Effector CD4-positive, alpha-beta T cell (primary cell): ENCODE measurements at regions not wholly inside any gene's neighbourhood (a gene's known extent, or its start where the extent isn't known, plus 50 kb on each side); places are given as distances from the start of the nearest gene placed in this dataset.

ENCODE experiments used
- DNase-seq: peaks from one replicate; pipeline ENCODE4 v3.0.0-alpha.2; 2020

DNA sequence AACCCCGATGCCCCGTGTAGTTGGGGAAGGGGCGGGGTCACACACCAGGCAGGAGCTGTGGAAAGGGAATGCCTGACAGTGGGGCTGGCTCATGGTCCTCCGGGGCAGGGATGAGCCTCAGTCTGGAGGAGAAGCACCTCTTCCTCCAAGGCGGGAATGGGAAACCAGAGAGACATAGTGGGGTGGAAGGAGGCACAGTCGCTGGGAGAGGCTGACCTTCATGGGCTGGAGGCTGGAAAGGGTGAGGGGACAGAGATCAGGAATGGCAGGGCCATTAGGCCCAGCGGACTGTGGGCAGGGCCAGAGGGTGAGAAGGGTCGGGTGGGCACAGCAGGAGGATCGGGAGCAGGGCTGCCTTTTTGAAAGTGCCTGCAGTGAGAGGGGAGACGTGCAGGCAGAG is 65.8 kb upstream of the LINGO1 start:
- no peak for DNase-seq

DNA sequence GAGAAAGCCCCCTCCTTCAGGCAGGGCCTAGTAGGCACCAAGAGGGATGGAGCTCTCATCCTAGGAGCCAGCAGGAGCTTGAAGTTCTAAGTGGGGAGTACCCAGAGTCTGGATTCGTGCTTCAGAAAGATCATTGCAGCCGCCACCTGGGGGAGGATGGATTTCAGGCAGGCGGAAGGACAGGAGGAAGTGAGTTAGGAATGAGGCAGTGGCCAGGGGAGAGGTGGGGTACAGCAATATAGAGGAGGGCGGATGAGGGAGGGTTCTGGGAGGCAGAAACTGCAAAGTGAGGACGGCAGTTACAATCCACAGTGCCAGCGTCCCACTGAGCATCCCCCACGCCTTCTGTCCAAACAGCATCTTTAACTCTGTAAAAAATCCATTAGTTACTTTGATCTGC is 65.2 kb upstream of the LINGO1 start:
- no peak for DNase-seq

DNA sequence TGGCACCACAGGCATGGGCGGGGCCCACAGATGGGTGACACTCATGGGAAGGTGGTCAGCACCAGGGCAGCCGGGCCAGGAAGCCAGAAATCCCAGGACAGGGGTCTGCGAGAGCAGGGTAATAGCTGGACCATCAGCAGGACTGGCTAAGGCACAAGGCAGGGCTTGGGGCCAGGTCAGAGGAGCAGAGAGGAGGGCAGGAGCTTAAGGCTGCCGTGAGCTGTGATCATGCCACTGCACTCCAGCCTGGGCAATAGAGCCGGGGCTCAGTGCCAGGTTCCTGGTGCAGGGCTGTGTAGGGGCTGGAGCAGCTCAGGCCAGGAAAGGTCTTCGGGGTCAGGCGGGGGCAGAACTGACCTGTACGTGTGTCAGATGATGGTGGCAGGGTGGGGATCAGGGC is 64.2 kb upstream of the LINGO1 start:
- no peak for DNase-seq

DNA sequence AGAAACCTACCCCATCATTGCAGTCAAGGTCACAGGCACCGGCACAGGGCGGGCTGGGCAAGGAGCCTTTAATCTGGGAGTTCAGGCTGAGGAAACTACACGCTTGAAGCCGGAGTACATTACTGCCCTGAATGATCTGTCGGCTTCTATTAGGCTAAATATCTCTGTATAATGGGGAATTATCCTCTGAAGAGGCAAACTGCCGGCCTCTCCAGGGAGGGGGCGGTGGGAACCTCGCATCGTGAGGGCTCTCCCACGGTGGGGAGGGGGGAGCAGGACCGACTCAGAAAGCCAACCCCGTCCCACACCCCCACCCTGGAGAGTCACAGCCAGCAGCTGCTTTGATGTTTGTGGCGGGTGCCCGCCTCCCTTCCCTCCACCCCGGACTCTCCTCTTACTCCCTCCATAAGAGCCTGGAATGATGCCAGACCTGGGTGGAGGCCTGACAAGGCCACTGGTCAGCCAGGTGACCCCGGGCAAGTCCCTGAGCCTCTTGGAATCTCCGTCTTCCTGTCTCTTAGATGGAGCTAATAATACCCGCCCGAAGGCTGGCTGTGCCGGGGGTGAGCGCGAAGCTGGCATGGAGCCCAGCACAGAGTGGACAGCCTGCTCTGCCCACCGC is 63.4 kb upstream of the LINGO1 start:
- DNase-seq = no peak

DNA sequence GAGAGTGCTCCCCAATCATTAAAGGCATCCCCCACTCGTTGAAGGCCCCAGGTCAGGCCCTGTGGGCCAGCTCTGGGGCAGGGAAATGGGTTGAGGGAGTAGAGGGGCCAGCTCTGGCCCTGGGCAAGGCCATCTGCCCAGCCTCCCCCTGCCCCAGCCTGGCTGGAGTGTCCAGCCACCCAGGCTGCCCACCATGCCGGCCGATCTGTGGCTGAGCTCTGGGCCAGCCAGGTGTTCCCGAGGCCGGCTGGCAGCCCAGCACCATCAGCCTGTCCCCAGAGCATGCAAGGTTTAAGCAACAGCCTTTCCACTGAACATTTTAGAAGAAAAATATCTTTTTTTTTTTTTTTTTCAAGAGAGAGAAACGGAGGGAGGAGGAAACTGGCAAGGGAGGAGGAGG is 62.8 kb upstream of the LINGO1 start:
- no peak for DNase-seq

DNA sequence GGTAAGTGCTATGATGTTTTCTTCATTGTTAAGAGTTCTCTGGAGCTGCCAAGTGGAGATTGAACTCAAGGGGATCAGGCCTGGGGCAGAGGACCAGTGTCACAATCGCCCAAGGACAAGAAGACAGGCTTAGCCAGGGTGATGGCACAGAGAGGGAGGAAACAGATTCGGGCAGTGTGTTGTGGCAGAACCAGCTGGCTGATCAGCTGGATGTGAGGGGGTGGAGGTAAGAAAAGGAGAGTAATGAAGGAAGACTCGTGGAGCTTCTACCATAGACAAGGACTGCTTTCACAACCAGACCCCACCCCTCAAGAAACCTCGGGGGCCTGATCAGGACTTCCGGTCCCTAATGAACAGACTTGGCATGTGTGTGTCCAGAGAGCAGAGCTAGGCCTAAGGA is 60.9 kb upstream of the LINGO1 start:
- DNase-seq = no peak

DNA sequence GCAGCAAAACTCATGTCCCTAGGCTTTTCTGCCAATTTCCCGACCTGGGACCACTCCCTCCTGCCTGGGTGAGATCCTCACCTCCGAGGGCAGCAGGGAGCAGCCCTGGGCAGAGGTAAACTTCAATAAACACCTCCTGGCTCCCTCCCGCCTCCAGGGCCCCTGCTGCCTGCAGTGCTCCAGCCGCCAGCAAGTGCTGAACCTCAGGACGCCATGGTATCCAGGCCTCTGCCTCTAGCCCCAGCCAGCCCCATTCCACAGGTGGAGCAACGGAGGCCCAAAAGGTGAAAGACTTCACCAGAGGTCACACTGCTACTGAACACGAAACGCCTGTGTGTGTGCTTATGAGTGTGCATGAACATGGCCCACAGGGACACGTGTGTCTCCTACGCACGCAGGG is 59.9 kb upstream of the LINGO1 start:
- DNase-seq = no peak

DNA sequence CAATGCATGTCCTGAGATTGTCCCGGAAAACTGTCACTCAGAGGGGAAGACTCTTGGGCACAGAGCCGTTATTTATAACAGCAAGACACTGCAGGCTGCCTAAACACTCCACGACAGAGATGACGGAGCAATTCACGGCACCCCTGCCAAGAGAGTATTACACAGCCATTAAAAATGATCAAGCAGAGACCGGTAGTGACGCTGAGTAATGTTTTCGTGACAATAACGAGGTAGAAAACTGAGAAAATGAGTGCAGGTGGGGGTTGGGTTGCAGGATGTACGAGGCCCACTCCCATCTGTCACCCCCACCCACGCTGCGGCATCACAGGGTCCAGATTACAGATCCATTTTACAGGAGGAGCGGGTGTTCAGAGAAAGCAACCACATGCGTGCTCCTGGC is 58.9 kb upstream of the LINGO1 start:
- no peak for DNase-seq

DNA sequence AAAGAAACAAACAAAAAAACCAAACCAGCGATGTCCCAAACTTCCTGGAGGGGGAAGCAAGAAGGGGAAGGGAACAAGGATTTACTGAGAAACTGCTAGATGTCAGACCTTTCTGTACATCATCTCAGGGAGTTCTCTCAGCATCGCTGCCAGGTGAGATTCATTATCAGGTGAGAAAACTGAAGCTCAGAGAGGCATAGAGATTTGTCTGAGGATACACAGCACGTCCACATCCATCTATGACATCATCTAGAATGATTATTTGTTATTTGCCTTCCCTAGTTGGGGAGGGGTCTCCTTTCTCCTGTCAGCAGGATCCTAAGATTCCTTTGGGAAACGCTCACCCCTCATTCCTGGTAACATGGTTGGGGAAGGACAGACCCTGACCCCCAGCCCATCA is 57.1 kb upstream of the LINGO1 start:
- no peak for DNase-seq

DNA sequence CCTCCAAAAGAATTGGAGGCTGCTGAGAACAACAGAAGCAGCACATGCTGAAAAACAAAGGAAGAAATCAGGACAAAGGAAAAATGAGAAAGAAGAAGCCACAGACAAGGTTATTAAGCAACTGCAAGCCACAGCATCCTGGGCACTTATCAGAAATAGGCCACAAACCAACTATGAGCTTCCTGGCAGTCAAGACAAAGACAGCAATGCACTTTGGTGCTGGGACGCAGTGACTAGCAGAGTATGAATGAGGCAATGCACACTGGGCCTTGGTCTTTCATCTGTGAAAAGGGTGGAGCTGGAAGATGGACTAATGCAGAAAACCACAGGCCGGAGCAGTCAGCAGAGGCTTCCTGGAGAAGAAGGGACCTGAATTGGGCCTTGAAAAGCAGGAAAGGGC is 56.0 kb upstream of the LINGO1 start:
- DNase-seq = no peak

DNA sequence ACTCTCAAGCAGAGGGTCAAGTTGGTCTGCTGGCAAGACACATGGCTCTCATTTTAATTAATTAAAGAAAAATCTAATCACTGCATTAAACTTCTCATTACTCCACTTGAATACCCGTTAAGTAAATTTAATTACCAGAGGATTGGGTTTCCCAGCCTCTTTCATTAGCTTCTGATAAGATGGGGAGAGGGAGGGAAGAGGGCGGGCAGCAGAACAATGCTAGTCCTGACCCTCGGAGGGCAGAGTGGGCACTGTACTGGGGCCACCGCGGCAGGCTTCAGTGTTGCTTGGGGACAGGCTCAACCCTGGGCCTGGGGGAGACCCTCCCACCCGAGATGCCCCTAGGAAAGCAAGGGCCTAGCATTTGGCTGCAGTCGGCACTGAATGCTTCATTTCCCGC is 55.6 kb upstream of the LINGO1 start:
- no peak for DNase-seq

DNA sequence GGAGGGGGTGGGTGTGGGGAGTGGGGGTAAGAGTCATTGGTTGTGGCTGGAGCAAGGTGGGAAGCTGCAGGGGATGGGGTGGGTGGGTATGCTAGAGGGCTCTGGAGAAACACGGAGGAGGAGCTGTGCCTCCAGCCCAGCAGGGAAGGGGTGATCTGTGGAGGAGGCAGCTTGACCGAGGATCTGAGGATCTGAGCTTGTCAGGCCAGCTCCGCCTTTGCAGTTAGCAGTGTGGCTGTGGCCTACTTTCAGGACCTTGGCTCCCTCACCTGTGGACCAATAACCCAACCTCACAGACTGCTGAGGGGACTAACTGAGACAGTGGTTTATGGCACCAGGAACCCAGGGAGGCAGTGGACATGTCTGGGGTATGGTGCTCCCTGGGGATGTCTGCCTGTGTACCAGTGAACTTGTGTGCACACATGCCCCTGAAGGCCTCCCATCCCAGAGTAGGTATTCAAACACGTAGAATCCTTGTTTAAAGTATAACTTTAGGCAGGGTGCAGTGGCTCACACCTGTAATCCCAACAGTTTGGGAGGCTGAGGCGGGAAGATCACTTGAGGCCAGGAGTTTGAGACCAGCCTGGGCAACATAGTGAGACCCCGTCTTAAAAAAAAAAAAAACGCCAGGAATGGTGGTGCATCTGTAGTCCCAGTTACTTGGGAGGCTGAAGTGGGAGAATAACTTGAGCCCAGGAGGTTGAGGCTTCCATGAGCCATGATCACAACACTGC is 52.5 kb upstream of the LINGO1 start:
- no peak for DNase-seq

DNA sequence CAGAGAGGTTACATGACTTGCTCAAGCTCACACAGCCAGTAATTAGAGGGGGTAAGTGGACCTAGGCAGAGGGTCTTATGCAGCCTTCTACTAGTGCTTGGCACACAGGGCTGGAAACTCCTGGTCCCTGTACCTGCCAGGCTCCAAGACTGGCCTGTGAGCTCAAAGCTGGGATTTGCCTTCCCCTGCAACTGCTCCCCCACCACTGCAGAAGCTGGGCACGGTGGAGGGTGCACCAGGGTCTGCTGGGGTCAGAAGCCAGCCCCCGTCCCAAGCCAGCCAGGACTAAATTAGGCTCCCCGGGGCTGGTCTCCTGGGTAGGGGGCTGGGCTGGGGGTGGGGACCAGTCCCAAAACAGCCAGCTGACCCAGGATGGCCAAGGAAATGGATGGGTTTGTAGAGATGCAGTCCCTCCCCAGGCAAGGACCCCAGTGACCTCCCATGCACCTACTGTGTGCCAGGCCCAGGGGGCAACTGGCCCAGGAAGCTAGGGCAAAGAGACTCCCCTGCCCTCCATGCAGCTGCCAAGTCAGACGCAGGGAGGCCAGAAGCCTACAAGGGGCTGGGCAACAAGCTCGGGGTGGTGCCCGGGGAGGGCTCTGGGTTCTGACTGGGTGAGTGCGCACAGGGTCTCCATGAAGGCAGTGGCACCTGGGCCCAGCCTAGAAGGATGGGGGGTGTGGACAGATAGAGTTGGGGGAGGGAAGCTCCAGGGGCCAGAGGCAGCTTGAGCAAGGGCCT is 51.8 kb upstream of the LINGO1 start:
- no peak for DNase-seq

DNA sequence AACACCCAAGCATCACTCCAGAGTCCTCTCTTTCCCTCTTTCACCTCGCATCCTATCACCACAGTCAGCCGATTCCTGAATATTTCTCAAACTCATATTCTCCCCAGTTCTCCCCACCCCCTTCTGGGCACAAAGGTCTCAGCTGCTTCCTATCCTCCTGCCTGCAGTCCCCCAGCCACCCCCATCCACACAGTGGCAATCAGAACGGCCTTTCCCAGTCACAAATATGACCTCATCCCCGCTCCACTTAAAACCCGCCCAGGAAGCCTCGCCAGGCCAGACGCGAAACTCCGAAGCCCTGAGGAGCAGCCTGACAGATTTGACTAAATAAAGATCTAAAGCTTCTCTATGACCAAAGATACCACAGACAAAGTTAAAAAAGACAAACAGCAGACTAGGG is 49.9 kb upstream of the LINGO1 start:
- DNase-seq = no peak
